SU-DHL-6 (cell line): ENCODE measurements at regions not wholly inside any gene's neighbourhood (a gene's known extent, or its start where the extent isn't known, plus 50 kb on each side); places are given as distances from the start of the nearest gene placed in this dataset.

ENCODE experiments used
- H2AFZ ChIP-seq: fragments of 200-600 bp; sonication (generic); 2 replicates; pipeline ENCODE4 v1.6.1; 2014; ENCODE audit warnings: low read depth, mild to moderate bottlenecking, moderate library complexity, mixed read lengths, antibody characterized with exemption, low read length; ENCODE audit not compliant: severe bottlenecking
- H3F3A ChIP-seq: fragments of 200-600 bp; shearing (Covaris generic); 2 replicates; pipeline ENCODE4 v1.6.0; 2016; ENCODE audit warnings: antibody characterized with exemption, mild to moderate bottlenecking; ENCODE audit not compliant: insufficient read depth
- H3K27ac ChIP-seq: fragments of 200-600 bp; sonication (generic); 2 replicates; pipeline ENCODE4 v1.5.1; 2016; ENCODE audit warnings: low read depth, mild to moderate bottlenecking, low read length, moderate library complexity, mixed read lengths
- H3K27me3 ChIP-seq: fragments of 200-600 bp; sonication (generic), shearing (Covaris generic); 2 replicates; pipeline ENCODE4 v1.6.0; 2014; ENCODE audit warnings: mild to moderate bottlenecking, low read length
- H3K36me3 ChIP-seq: fragments of 200-600 bp; sonication (generic); 2 replicates; pipeline ENCODE4 v1.6.1; 2014; ENCODE audit warnings: mild to moderate bottlenecking, low read length, mixed read lengths
- H3K4me2 ChIP-seq: fragments of 300-600, 200-600 bp; shearing (Covaris generic), sonication (generic); 2 replicates; pipeline ENCODE4 v1.6.0; 2014; ENCODE audit warnings: low read length, low read depth, mild to moderate bottlenecking; ENCODE audit not compliant: poor library complexity, severe bottlenecking
- H3K4me3 ChIP-seq: fragments of 200-600 bp; sonication (generic); 2 replicates; pipeline ENCODE4 v1.5.1; 2014; ENCODE audit warnings: antibody characterized with exemption, low read length, mild to moderate bottlenecking, mixed read lengths; ENCODE audit not compliant: insufficient read depth, poor library complexity, severe bottlenecking
- H3K79me2 ChIP-seq: fragments of 200-600 bp; sonication (generic); 2 replicates; pipeline ENCODE4 v1.6.1; 2014; ENCODE audit warnings: mild to moderate bottlenecking, low read length, moderate library complexity; ENCODE audit not compliant: insufficient read depth
- H3K9ac ChIP-seq: fragments of 200-600 bp; sonication (generic); 2 replicates; pipeline ENCODE4 v1.7.0; 2014; ENCODE audit warnings: mild to moderate bottlenecking, low read length
- H3K9me2 ChIP-seq: fragments of 200-600 bp; sonication (generic); replicated peaks from 2 replicates; pipeline ENCODE4 v1.6.1; 2014; ENCODE audit warnings: low read length; ENCODE audit not compliant: insufficient read depth
- H3K9me3 ChIP-seq: fragments of 200-600 bp; sonication (generic); 2 replicates; pipeline ENCODE4 v1.6.1; 2014; ENCODE audit warnings: low read length, mixed read lengths; ENCODE audit not compliant: insufficient read depth
- H4K20me1 ChIP-seq: fragments of 200-600 bp; sonication (generic); 2 replicates; pipeline ENCODE4 v1.6.1; 2014; ENCODE audit warnings: low read depth, mild to moderate bottlenecking, antibody characterized with exemption, low read length, moderate library complexity, mixed read lengths
- CTCF ChIP-seq: fragments of 200-600 bp; sonication (generic); IDR thresholded peaks from one replicate; pipeline ENCODE4 v1.5.1; 2017; ENCODE audit warnings: antibody characterized with exemption, mild to moderate bottlenecking, low read length, moderate library complexity; ENCODE audit not compliant: insufficient read depth, poor library complexity, severe bottlenecking
- EZH2phosphoT487 ChIP-seq: fragments of 200-600 bp; sonication (generic), shearing (Covaris generic); conservative IDR thresholded peaks from 2 replicates; pipeline ENCODE4 v1.6.1; 2018; ENCODE audit warnings: mild to moderate bottlenecking, antibody characterized with exemption, low read length, moderate library complexity, mixed read lengths

GRCh38 chr2:88824951-88825350, 133.5 kb downstream of the RPIA start:
- no peaks in the 10 kb centered on the region for H3K9me2 ChIP-seq
- H3F3A ChIP-seq, result peaks cover under 1% of the 10 kb centered on the region; the same call in 1 of the 2 replicates
- TF ChIP-seq CTCF (no peak), EZH2phosphoT487 (no peak)
- H3K9ac ChIP-seq, result no peak overlapping the region
- H2AFZ ChIP-seq, result no peak overlapping the region
- no peaks in the 10 kb centered on the region for H3K36me3 ChIP-seq
- H3K79me2 ChIP-seq, result no peaks in the 10 kb centered on the region
- no peak overlapping the region for H3K4me3 ChIP-seq
- no peak overlapping the region for H3K27ac ChIP-seq
- H3K4me2 ChIP-seq, result no peak overlapping the region
- no peaks in the 10 kb centered on the region for H3K9me3 ChIP-seq
- H4K20me1 ChIP-seq, result no peaks in the 10 kb centered on the region
- no peaks in the 10 kb centered on the region for H3K27me3 ChIP-seq

GRCh38 chr2:88826399-88826798, 134.9 kb downstream of the RPIA start:
- no peak overlapping the region for H3K27ac ChIP-seq
- peaks cover 8% of the 10 kb centered on the region for H3F3A ChIP-seq
- no peak overlapping the region for H3K9ac ChIP-seq
- H3K79me2 ChIP-seq, result no peaks in the 10 kb centered on the region
- no peaks in the 10 kb centered on the region for H3K36me3 ChIP-seq
- no peak overlapping the region for H3K4me3 ChIP-seq
- H4K20me1 ChIP-seq, result no peaks in the 10 kb centered on the region
- no peaks in the 10 kb centered on the region for H3K9me3 ChIP-seq
- H3K9me2 ChIP-seq, result no peaks in the 10 kb centered on the region
- H2AFZ ChIP-seq, result no peak overlapping the region
- H3K4me2 ChIP-seq, result no peak overlapping the region
- TF ChIP-seq EZH2phosphoT487 (no peak), CTCF (no peak)
- H3K27me3 ChIP-seq, result no peaks in the 10 kb centered on the region

DNA sequence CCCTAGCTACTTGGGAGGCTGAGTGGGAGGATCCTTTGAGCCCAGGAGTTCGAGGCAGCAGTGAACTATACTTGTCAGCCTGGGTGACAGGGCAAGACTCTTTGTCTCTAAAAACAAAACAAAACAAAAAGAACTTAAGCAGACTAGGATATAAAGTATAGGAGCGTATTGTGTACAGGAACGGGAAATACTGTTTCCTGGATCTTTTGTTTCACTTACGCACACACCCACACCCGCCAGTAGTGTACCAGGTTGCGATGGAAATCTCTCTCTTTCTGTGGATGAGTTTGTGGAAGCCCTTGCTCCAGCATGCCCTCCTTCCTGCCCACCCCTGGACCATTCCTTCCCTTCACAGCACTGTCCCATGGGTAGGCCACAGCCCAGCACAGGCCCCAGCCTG, 136.3 kb downstream of the RPIA start:
- no peaks in the 10 kb centered on the region for H3K9me2 ChIP-seq
- no peaks in the 10 kb centered on the region for H3K36me3 ChIP-seq
- H3K4me2 ChIP-seq, result no peak overlapping the region
- no peaks in the 10 kb centered on the region for H4K20me1 ChIP-seq
- peak overlapping the region; percentile 37; the same call in 1 of the 2 replicates for H3K9ac ChIP-seq
- no peak overlapping the region for H3K27ac ChIP-seq
- no peaks in the 10 kb centered on the region for H3K79me2 ChIP-seq
- peaks cover 18% of the 10 kb centered on the region for H3F3A ChIP-seq
- no peak overlapping the region for H2AFZ ChIP-seq
- no peak overlapping the region for H3K4me3 ChIP-seq
- H3K27me3 ChIP-seq, result no peaks in the 10 kb centered on the region
- TF ChIP-seq EZH2phosphoT487 (no peak), CTCF (no peak)
- H3K9me3 ChIP-seq, result no peaks in the 10 kb centered on the region
